GM18505 (cell line): ENCODE measurements at regions not wholly inside any gene's neighbourhood (a gene's known extent, or its start where the extent isn't known, plus 50 kb on each side); places are given as distances from the start of the nearest gene placed in this dataset.

Experiments
- ATAC-seq: cut with Tn5 transposase; IDR thresholded peaks from one replicate; pipeline ENCODE4 v1.9.1; 2021; ENCODE audit not compliant: unreplicated experiment
- POLR2A ChIP-seq: IDR thresholded peaks from 4 replicates; pipeline ENCODE4 v1.6.1; 2011; ENCODE audit warnings: borderline replicate concordance; ENCODE audit not compliant: insufficient read depth, insufficient read length; ENCODE audit errors: extremely low read depth

DNA sequence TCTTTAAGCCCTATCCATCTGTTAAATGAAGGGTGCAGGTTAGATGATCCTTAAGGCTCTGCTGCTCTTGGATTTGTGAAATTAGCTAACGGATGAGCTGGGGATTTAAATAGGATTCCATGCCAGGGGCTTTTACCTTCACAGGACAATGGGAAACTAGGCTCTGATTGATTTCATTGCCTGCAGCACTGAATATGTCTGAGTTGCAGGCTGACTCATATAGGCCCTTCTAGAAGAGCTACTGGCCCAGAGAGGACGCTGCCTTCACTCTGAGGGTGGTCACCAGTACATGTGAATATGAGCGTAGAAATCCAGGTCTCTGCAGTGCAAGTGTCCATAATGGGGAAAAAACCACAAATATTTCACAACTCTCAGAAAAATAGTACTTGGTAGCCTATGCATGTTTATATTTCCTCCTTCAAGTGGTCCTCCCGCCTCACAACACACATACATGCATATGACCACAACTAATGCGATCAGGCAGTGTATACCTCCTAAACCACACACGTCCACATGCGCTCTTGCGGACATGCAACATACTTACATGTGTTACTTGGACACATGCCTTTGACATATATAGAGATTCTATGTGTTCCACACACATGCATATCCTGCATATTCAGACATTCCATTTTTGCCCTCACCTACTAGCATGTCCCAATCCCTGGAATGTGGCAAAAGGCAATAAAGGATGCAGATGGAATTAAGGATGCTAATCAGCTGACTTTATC is 233.8 kb upstream of the JUN start:
- TF ChIP-seq POLR2A, result no peak
- no peak for ATAC-seq

DNA sequence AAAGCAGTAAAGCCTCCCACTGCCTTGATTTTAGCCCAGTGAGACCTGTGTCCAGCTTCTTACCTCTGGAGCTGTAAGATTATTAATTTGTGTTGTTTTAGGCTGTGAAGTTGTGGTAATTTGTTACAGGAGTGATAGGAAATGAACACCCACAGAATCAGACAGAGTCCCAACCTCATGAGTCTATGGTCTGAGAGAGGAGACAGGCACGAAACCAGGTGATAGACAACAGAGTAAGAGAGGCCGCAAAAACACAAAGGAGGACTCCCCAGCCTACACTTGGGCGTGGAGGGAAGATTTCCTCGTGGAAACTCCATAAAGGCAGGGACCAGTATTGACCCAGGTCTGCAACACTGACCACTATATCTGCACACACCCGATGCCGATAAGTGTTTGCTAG is 234.6 kb upstream of the JUN start:
- ATAC-seq, result no peak

DNA sequence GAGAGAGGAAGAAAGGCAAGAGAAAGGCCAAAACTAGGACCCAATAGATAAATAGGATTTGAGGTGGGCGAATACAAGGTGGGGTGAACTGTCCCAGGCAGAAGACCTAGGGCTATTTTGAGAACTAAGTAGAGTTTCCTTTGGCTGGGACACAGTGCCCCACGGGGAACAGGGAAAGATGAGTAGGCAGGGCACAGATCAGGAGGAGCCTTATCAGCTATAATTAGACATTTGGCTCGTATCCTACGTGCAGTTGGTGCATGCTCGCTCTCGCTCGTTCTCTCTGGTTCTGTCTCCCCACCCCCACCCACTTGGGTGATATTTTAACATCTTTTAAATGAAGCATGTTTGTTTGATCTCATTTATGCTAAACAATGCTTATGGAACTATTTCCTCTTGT is 235.0 kb upstream of the JUN start:
- no peak for ATAC-seq
- TF ChIP-seq POLR2A, result no peak

More for the DNA sequence above, 234.6 kb upstream of the JUN start:
- no peak for TF ChIP-seq POLR2A

DNA sequence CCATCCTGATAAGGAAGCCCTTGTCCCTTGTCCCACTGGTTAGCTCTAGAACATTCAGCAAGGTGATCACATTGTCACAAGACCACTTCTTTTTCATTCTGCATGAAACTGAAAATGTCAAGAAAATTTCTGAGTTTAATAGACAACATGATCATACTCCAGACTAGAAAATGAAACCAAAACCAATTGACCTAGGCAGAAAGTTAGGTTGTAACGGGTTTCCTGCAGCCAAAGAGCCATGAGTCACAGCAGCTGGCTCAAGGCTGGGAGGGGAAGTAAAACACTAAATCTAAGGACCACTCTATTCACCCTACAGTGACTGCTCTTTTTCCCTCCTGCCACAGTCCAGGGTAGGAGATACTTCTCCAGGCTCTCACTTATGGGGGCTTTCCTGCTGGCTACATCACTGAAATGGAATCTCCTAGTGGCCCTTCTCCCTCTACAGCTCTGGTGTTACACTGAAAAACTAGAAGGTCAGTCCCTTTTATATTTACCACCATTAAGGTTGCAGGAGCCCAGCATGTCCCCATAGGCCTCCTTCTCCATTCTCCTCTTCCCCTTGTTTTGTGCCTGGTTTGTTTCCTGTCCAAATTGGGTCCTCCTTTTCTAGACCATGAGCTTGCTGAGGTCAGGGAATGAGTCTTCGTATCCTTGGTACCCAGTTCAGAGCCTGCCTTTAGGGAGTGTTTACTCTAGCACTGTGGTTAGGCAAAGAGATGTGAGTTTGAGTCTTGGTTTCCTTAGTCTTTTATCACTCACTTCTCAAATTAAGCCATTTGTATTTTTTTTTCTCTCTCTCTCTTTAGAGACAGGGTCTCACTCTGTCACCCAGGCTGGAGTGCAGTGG is 236.5 kb upstream of the JUN start:
- TF ChIP-seq POLR2A, result no peak
- ATAC-seq, result peak; percentile 87

- TF ChIP-seq POLR2A, result no peak
These were observed 238.4 kb upstream of the JUN start for GRCh38 chr1:59022199-59022598.

GRCh38 chr1:59022799-59023198 is 239.0 kb upstream of the JUN start:
- no peak for ATAC-seq
- TF ChIP-seq POLR2A, result no peak

More at GRCh38 chr1:59022199-59022598, 238.4 kb upstream of the JUN start:
- ATAC-seq, result no peak

DNA sequence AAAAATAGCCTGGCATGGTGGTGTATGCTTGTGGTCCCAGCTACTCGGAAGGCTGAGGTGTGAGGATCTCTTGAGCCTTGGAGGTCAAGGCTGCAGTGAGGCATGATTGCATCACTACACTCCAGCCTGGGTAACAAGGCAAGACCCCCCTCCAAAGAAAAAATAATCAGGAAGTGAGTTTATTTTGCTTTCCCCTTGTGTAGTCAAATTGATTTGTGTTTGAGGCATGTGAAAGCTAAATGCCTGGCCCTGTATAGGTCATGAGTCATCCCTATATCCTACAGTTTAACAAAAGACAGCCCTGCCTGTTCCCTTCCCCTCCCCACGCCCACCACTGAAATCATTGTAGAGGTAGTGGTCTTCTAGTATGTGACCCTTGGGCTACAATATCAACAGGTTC is 241.4 kb upstream of the JUN start:
- ATAC-seq, result no peak
- TF ChIP-seq POLR2A, result no peak

DNA sequence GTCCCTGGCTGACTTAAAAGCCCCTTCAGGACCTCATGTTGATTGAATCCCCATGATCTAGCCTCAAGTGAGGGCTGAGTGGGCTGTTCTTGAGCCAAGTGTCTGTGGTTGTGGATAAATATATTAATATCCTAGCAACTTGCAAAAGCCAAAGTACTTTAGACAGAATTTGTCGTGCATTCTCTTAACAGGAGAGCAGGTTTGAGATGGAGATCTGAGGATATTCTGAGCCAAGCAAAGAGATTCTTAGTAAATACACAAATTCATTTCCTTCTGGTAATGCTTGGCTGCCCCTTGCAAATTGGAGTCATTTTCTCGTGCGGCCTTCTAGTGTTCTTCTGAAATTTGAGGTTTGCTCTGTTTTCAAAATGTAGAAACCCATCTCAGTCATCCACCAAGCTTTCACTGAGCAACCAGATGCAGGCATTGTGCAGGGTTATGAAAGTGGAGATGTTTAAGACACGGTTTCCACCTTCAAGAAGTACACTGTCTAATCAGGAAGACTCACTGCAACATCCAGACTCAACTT is 242.1 kb upstream of the JUN start:
- ATAC-seq, result peak; percentile 82

GRCh38 chr1:59026472-59026948 is 242.7 kb upstream of the JUN start:
- no peak for TF ChIP-seq POLR2A
- ATAC-seq, result peak; percentile 38

More for the DNA sequence above, 242.1 kb upstream of the JUN start:
- peak; percentile 39 for TF ChIP-seq POLR2A

DNA sequence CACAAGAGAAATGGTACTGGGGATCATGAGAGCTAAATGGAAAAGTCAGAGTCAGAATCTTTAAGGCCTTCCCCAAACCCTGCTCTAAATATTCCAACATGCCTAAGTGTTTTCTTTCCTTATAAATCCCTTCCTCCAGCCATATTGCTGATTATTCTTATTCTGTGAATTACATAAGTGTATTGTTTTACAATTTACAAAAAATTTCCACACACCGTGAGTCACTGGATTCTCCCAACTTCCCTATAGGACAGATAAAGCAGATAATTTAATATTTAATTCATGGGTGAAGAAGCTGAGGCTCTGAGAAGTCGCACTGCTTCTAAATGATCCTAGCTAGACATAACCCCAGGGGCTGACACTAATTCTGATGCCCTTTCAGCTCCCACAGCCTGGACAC is 243.3 kb upstream of the JUN start:
- no peak for ATAC-seq
- no peak for TF ChIP-seq POLR2A

DNA sequence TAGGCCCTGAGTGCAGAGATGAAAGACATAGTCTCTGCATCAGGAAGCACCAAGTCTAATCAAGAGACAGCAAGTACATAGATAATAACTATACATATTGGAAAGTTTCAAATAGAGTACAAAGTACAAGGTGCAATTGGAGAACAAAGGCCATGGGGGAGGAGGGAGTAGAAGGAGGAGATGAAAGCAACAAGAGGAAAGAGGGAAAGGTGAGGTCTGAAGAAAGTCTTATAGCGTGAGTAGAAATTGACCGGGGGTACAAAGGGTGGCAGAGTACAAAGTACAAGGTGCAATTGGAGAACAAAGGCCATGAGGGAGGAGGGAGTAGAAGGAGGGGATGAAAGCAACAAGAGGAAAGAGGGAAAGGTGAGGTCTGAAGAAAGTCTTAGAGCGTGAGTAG is 244.2 kb upstream of the JUN start:
- no peak for TF ChIP-seq POLR2A
- no peak for ATAC-seq

GRCh38 chr1:59029411-59030167 is 245.7 kb upstream of the JUN start:
- TF ChIP-seq POLR2A, result no peak
- ATAC-seq, result no peak

DNA sequence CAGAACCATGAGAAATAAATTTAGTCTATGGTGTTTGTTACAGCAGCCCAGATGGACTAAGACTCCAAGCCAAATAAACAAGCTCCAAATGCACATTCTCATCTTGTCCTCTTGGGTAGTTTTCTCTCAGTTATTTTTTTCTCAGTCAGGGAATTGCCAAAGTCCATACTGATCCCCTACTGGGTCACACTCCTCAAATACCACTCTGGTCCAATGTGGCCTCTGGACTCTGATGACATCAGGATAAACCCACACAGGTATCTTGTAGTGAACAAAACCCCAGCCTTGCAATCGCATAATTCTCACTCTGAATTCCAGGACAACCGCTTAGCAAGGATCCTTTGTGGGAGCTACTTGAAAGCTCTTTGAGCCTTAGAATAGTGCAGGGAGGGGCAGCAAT is 248.4 kb upstream of the JUN start:
- no peak for ATAC-seq
- TF ChIP-seq POLR2A, result no peak

DNA sequence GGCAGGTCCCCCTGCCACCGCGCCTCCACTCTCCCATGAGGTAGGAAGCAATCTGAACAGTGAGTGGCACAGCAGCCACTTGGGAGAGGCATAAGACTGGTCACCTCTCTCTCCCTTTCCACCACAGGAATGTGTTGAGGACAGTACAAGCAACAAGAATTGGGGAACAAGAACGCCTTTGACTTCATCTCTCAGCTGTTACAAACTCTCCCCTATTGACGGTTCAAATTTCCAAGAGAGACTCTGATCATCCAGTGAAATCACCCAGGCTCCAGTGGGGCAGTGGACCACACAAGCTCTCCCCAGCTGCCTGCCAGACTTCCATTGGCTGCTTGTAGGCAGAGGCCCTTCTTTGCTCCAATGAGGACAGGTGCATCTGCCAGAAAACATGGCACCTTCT is 249.9 kb upstream of the JUN start:
- ATAC-seq, result no peak

DNA sequence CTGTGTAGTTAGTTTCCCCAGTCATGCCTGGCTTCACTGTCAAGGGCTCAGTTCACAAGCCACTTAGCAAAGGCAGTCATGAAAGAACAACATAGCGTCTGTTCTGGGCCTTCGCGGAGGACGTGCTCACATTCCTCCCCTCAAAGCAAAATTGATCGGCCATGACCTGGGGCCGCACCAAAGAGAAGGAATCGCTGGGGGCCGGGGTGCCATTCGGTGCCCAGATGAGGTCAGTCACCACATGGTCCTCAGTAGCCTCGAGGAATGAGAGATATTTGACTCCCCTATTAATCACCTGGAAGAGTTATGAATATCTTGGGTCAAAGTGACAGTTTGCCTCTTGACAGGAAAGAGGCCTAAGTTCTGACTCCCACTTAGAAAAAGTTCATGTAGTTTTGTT is 251.1 kb upstream of the JUN start:
- ATAC-seq, result no peak
- no peak for TF ChIP-seq POLR2A

More for the DNA sequence above, 249.9 kb upstream of the JUN start:
- no peak for TF ChIP-seq POLR2A
